ENCODE measurements at regions not wholly inside any gene's neighbourhood (a gene's known extent, or its start where the extent isn't known, plus 50 kb on each side); places are given as distances from the start of the nearest gene placed in this dataset.
"Not testable (repeated sequence)": the region's sequence is repeated elsewhere in the genome, so short reads cannot be mapped to it uniquely, and the experiment has no call there.

DNA sequence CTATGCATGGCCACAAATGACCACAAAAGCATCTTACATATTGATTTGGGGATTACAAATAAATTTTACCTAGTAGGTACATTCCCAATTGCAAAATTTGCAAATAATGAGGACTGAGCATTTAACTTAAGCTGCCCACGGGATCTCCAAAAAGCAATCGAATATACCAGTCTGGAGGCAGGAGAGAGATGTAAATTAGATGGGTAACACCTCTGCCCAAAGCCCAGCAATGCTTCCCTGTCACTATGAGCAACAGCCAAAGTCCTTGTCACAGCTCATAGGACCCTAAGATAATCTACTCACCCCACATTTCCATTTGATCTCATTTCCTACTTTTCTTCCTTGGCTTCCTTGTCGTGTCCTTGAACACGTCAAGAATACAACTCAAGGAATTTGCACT, 172.2 kb downstream of the SUCLG1 start:
- no peak for DNase-seq

DNA sequence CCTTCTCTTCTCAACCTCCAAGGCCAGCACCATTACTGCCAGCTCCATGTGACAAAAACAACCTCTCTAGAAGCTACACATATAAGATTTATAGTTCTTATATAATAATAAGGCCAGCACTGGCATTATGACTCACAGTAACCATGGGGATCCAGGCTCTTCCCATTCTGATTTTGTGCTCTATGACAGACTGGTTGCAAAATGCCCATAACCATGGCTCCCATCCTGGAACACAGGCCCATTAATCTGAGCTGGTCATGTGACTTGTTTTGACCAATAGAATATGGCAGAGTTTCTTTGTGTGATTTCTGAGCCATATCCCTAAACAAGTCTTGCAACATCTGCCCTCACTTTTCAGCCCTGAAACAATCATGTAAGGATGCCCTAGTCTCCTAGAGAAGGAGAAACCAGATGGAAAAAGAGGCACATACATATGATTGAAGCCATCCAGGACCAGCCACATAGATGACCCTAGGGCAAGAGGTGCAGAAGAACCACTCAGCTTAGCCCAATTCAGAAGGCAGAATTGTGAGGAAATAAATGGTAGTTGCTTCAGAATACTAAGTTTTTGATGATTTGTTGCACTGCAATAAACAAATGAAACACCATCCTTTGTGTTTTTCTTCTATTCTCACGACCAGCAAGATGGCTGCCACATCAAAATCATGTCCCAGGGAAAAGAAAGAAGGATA, 173.9 kb downstream of the SUCLG1 start:
- no peak for DNase-seq

DNA sequence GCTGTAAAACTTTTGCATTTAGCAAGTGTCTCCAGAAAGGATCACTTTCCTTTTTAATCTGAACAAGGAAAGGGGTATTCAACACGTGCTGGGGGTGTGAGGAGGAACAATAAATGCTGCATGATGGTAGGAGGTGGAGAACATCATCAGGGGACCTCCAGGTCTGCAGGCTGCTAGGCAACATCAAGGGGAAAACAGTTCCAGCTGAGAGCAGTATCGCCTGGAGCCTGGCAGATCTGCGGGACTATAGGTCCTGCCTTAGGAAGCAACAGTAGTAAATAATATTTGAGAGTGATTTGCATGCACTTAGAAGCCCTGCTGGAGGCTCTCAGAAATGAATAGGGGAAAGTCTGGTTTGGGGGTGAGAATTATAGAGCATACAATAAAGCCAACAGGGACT, 175.6 kb downstream of the SUCLG1 start:
- no peak for DNase-seq

DNA sequence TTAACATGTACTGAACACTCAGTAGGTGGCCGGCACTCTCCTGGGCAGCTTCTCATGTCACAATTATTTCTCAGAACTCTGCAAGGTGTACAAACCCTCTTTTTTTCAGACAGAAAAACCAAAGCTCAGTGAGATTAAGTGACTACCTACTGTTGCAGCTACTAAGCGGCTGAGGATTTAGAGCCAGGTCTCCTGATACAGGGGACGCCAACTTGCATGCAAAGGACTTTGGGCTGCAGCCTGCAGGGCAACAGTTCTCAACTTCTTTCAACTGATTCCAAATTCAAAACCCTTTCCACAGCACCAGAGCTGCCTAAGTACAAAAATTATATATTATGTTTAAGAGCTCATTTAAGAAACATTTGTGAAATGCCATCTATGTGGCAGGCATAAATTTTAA, 177.6 kb downstream of the SUCLG1 start:
- no peak for DNase-seq

DNA sequence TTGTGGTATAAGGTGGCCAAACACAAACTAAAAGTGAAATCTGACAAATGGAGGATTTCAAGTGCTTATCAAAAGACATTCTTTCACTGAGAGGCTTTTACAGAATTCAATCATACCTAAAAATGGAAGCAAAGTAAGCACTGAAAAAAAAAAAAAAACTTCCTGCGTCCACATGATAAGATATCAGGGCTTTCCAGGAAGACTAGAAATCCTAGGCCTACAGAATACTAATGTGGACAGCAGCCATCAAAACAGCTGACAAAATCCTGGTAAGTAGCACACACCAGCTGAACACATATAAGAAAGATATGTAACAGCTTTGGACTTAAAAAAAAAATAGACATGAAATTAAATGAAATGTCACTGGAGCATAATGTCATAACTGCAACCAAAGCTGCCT, 178.2 kb downstream of the SUCLG1 start:
- no peak for DNase-seq

DNA sequence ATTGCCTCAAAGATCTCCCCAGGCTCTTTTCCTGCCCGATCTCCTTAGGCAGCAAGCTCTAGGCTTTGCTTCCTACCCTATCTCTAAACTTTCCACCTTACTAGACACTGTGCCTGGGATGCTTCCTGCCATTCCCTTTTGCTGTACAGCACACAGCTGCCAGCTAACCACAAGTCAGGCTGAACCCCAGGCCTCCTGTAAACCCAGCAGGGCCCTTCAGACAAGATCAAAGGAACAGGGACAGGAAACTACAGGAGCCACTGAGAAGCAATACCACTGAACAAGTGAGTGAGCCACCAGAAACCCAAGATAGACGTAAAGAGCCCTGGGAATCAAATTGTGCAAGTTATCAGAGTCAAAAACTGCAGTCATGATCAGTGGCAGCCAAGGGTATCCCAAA, 180.7 kb downstream of the SUCLG1 start:
- DNase-seq: no peak

DNA sequence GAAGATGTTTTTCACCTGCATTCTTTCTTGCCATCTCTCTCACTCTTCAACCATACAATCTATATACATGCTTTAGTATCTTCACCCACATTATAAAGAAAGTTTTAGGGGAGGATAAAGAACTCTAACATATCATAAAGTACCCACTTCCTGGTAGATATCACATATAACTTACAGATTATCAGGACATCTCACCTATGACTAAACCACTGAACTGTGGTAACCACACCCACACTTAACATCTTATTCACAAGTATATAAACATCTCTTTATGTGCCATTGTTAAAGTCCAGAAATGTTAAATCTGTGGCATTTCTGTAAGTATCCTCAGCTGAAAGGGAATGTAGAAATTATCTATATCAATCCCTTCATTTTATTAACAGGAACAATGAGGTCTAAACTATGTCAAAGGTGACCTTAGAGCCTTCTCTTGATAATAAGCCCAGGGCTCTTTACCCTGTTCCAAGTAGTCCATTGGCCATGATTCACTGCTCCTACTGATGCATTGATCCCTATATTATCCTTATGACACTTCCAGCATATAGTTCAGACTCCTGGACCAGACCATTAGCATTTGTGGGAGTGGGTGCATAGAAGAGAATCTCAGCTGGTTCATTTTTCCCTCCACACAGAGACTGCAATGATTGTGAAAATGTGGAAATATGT, 182.4 kb downstream of the SUCLG1 start:
- DNase-seq: no peak

DNA sequence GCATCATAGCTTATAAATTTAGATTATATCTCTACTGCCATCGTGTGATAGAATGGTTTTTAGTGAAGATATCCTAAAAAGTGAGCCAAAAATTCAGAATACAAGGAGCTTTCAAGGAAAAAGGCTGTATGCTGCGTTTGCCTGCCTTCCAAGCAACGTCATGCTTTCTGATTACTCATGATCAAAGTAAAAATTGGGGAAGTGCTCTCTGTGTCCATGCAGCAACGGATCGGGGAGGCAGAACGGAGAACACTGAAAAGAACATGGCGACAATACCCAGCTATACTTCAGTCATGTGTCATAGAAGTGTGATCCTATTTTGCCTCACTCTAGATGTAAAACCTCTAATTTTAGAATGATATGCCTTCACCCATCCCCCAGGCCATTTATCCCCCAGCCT, 185.7 kb downstream of the SUCLG1 start:
- DNase-seq: no peak

DNA sequence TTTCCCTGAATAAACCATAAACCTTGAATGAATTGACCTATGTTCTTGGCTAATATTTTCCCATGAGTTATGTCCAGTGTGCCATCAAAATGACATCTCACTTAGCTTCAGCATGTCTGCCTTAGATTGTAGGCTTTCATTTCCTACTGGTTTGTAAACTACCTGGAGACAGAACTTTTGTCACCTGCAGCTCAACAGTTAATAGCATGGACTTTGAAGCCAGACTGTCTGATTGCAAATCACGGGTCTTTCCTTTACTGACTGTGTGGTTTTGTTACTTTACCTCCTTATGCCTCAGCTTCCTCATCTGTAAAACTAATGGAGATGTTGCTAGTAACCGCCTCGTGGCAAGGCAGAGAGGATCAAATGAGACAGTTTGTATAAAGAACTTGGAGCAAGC, 187.1 kb downstream of the SUCLG1 start:
- no peak for DNase-seq

DNA sequence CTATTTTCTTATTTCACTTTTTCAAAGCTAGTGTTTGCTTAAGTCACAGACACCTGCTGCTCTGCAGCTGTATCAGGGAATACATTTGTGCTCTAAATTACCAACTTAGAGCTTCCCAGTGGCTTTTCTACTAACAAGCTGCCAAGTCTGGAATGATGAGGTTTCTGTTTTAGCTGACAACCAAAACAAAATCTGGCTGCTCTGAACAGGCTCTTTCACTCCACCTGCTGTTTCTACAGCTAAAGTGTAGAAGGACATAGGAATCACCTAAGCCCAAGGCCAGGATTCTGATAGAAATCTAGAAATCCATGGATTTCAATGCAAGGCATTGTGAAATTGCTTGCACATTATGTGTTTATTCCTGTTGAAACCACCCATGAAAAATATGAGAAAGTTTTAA, 201.2 kb downstream of the SUCLG1 start:
- no peak for DNase-seq

DNA sequence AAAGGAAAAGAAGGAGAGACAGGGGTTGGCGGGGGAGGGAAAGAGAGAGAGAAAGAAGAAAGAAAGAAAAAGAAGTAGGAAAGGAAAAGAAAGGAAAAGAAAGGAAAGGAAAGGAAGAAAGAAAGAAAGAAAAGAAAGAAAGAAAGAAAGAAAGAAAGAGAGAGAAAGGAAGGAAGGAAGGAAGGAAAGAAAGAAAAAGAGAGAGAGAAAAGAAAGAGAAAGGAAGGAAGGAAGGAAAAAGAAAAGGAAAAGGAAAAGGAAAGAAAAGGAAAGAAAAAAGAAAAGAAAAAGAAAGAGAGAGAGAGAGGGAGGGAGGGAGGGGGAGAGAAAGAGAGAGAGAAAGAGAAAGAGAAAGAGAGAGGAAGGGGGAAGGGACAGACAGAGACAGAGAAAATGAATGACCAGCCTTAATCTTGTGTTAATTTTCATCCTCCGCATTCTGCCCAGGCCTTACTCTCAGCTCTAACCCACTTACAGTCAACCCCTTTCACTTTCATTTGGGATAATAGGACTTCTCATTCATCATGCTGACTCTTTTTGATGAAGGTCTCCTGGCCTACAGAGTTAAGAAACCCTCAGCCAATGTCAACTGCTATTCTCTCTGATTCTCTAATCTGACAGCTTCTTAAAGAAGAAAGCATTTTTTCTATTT, 207.3 kb downstream of the SUCLG1 start:
- DNase-seq: no peak

DNA sequence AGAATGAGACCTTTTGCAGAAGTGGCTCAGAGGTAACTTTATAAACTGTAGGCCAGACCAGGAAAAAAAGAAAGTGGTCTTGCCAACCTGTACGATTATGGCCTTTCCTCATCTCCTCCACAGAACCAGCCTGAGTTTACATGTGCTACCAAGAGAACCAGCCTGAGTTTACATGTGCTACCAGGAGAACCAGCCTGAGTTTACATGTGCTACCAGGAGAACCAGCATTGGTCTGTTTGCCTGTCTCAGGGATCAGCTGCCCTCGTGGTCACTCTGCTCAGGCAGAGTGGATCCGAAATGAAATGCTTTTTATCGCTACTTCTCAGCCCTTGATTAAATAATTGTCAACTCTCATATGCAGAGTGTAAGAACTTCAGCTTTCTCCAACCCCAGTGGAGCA, 209.9 kb downstream of the SUCLG1 start:
- no peak for DNase-seq

DNA sequence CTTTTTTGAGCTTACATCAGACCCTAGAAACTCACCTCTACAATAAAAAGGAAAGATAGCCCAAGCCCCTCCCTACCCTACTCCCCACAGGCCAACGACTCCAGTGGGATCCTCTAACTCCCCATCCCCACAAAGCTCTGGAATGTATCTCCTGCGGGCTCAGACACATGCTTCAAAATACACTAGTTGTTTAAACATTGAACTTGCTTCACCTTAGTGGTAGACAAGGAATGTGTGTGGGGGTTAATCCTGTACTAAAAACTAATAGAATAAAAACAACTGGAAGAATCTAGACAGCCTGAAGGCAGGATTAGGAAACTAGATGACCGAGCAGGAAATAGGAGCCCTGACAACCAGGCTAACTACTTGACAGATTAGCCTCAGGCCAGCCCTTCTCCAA, 211.5 kb downstream of the SUCLG1 start:
- no peak for DNase-seq

DNA sequence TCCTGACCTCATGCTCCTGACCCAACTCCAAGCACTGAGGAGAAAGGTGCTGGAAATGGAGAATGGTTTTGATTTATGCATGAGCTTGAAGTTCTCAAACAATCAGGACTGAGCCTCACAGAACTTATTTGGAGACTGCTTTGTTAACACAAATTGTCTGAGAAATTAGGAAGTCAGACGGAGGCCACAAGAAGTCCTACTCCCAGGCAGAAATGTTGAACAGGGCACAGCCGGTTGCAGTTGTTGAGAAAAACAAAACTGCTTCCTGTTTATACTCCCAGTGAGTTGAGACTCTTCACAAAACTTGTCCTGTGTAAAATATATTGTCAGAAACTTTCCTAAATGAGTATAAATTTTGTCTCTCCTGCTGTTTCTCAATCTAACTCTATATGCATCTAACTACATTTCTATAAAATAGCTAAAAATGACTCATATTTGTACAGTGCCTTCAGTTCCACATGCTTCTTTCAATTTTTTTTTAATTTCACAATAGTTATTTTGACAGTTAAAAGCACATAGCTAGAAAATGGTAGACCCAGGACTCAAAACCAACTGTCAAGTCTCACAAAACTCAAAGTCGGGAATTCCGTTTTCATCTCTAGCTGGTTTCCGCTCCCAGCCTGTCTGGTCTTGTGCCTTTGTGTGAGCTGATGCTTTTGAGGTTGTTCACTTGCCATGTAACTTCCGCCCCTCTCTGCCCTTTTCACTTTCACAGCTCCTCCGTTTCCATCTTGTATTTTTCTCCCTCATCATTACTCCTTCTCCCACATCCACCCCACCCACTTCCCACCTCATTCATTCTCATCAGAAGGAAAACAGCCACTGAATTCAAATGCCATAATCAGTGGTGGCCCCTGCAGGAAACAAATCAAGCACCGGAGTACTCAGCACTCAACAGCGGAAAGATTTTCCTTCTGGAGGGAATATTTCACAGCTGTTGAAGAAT, 215.0 kb downstream of the SUCLG1 start:
- no peak for DNase-seq

DNA sequence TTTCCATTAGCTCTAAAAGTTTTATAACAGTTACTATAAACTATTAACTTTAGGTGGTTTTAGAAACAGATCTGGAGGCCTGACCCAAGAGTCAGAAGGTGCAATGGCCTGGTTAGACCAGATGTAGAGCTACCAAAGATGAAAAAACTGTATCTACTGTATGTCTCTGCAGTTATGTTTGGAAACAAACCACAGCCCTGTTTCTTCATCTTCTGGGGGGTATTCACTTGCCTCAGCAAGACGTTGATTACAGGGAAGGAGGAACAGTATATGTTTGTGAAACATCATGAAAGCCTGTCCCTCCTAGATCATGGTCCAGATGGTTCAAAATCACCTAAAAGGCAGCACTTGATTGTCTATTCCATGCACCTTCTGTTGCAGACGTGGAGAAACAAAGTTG, 220.2 kb downstream of the SUCLG1 start:
- no peak for DNase-seq

DNA sequence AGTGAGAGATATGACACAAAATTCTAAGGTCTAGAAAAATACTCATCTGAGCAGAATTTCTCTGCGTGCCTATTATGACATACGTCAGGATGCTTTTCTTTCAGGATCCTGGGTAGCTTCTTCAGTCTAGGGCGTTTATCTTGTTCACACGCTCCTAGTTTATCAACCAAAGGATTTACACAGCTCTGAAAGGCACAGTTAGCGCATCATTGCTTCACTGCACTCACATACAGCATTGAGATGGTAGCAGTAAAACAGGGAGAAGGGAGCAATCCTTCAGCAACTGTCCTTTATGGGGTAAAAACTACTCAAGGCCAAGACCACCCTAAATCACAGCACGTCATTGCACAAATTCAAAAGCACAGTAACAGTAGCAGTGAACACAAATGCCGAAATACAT, 222.8 kb downstream of the SUCLG1 start:
- no peak for DNase-seq

DNA sequence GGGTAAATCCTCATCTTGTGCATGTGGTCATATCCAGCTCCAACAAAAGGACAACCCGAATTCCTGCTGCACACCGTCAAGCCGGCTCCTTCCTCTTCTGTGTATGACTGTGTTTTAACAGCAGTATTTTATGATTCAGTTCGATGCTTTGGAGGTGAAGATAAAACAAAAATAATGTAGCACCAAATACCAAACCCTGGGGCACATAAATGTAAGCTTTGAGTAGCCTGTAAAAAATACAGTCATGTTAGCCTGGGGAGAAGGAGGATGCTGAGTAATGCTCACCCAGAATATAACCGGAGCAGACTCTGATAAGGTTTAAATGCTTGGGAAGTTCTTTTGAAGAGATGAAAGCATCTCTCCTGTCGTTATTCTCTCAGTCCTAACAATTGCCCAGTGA, 225.0 kb downstream of the SUCLG1 start:
- DNase-seq: no peak

DNA sequence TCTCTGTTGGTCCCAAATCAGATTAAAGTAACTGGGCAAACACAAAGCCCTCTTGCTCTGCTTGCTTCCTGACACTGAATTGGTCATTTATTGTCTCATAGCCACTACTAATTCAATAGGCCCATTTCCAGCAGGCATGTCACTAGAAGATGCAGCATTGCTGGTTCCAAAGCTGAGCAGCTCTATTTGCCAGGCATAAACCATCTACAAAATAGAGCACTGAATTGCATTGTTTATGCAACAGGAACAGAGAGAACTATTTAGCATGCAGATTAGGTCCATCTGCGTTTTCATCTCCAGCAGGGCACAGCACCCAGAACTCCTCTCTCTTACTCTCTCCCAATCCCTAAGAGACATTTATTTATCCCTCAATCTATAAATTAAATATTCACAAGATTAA, 227.6 kb downstream of the SUCLG1 start:
- DNase-seq: no peak

DNA sequence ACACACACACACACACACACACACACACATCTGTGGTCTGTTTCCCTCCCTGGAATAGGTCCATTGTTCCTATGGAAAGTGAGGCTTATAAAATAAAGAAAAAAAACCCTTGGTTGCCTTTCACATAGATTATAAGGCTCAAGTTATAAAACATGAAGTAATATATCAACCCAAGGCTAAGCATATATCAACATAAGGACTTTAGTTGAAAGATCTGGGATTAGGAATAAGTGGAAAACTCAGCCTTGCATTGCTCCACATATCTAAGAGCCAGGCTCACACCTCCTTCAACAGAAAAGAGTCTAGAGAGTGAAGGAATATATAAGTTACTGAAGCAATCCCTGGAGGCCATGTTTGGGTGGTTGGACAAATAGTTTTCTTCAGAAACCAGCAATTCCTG, 235.0 kb downstream of the SUCLG1 start:
- DNase-seq: no peak

DNA sequence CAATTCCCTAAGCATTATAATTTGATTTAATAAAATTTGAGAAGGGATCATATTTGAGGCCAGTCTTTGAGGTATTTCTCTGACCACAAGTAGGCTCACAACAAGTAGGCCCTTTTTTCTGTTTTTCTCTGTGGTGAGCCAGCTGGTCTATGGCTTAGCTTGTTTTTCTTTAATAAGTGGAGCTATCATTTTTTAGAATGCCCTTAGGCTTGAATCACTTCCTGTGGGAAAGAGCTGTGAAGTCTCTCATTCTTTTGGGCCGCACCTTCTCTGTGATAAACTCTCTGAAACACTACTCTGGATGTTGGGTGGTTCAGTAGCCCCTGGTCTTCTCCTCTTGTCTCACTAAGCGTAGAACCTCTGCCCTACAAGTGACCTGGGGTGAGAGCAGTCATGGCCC, 235.9 kb downstream of the SUCLG1 start:
- no peak for DNase-seq

DNA sequence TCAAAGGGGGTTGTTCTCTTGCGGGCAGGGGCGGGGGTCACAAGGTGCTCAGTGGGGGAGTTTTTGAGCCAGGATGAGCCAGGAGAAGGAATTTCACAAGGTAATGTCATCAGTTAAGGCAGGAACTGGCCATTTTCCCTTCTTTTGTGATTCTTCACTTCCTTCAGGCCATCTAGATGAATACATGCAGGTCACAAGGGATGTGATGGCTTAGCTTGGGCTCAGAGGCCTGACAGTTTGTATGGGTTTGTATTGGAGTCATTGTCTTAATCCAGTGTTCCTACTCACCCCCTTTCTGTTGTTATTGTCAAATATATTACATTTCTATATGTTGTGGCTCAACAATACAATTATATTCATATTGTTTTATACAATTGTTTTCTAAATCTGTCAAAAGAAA, 238.0 kb downstream of the SUCLG1 start:
- not testable (repeated sequence) for DNase-seq

DNA sequence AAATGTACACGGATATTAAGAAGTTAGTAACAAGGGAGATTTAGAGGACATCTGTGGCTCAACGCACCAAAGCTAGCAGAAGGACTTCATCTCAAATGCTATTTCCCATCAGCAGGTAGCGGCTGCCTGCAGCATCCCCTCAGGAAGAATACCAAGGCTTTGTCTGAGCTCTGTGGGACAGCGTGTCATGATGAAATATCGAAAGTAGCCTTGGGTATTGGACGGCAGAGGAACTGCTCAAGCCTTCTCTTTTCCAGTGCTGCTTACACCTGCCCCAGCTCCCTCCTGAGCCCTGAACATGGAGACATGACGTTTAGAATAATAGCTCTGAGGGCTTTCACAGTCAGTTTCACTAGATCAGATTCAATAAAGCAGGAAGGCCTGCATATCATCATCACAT, 241.6 kb downstream of the SUCLG1 start:
- DNase-seq: no peak

DNA sequence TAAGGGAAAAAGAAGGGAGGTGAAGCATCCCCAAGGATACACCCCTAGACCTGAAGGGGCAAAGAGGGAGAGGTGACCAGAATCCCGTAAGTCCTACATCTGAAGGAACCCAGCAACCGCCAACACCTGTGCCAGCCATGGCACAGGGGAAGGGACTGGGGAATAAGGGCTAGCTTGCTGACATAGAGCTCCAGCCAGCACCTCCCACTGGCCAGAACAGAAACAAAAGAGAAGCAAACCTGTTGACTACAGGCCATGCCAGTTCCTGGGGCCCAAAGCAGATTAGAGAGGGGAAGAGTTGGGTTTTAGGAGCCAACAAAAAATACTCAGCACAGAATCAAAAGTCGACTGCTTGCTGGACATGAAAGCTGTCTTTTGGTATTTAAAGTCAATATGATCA, 244.6 kb downstream of the SUCLG1 start:
- DNase-seq: no peak
